H1 (cell line): ENCODE measurements at regions not wholly inside any gene's neighbourhood (a gene's known extent, or its start where the extent isn't known, plus 50 kb on each side); places are given as distances from the start of the nearest gene placed in this dataset.

Experiments
- CTCF ChIA-PET: fragments of 300-600 bp; sonication (Branson Sonifier 250); formaldehyde crosslinking; loops from one replicate; lab custom pipeline; 2021; ENCODE audit not compliant: partially characterized antibody; lab: Charles Lee
- POLR2A ChIA-PET: fragments of 300-600 bp; sonication (Branson Sonifier 250); formaldehyde crosslinking; loops from one replicate; lab custom pipeline; 2021; ENCODE audit warnings: inconsistent platforms; ENCODE audit not compliant: partially characterized antibody; lab: Charles Lee
- DNase-seq, 2 experiments: peaks; one replicate each; pipeline versions ENCODE4 v3.0.0 to v3.0.0-alpha.2; 2010 to 2022; ENCODE audit warnings: low spot score in 2 of 2, low read depth in 1 of 2, mixed read lengths in 1 of 2
- FAIRE-seq: peaks from 2 replicates; lab custom pipeline; 2011; peaks lifted over from hg19 to GRCh38; lab: Jason Lieb, UNC
- H2AFZ ChIP-seq: 2 replicates; pipeline ENCODE4 v1.8.1; 2012; ENCODE audit warnings: low read length, inconsistent platforms
- H2AK5ac ChIP-seq: 2 replicates; pipeline ENCODE4 v1.6.1; 2013; ENCODE audit warnings: low read depth, low read length
- H2BK120ac ChIP-seq: replicated peaks from 2 replicates; pipeline ENCODE3; 2013; ENCODE audit warnings: low read depth, low read length, inconsistent platforms
- H2BK12ac ChIP-seq: 2 replicates; pipeline ENCODE4 v1.6.1; 2013; ENCODE audit warnings: low read depth, low read length
- H2BK15ac ChIP-seq: 2 replicates; pipeline ENCODE4 v1.6.1; 2013; ENCODE audit warnings: low read length
- H2BK20ac ChIP-seq: 2 replicates; pipeline ENCODE4 v1.6.1; 2013; ENCODE audit warnings: low read length
- H2BK5ac ChIP-seq: 2 replicates; pipeline ENCODE4 v1.6.1; 2013; ENCODE audit warnings: low read depth, low read length
- H3K14ac ChIP-seq: 2 replicates; pipeline ENCODE4 v1.6.1; 2013; ENCODE audit warnings: inconsistent platforms; ENCODE audit not compliant: insufficient read length
- H3K18ac ChIP-seq: 2 replicates; pipeline ENCODE4 v1.6.1; 2013; ENCODE audit warnings: low read length; ENCODE audit errors: extremely low read depth
- H3K23ac ChIP-seq: 2 replicates; pipeline ENCODE4 v1.6.1; 2013; ENCODE audit warnings: inconsistent platforms; ENCODE audit not compliant: insufficient read length
- H3K23me2 ChIP-seq: 2 replicates; pipeline ENCODE4 v1.6.1; 2013; ENCODE audit warnings: low read depth, low read length
- H3K27ac ChIP-seq: 2 replicates; pipeline ENCODE4 v1.6.1; 2011; ENCODE audit warnings: low read depth, low read length, inconsistent platforms
- H3K27me3 ChIP-seq, 4 experiments: replicated peaks in 1 of 4; 1 replicate in 1 of 4; 2 replicates in 3 of 4; pipeline versions ENCODE4 v1.6.1 to v1.8.1; 2011 to 2013; ENCODE audit warnings: low read length in 3 of 4, mild to moderate bottlenecking in 3 of 4, inconsistent platforms in 2 of 4, mixed read lengths in 2 of 4, moderate library complexity in 1 of 4; ENCODE audit not compliant: control insufficient read depth in 3 of 4, insufficient read depth in 3 of 4; ENCODE audit errors: extremely low read depth in 1 of 4
- H3K36me3 ChIP-seq, 4 experiments: 2 replicates each; pipeline versions ENCODE4 v1.6.1 to v1.8.1; 2011 to 2013; ENCODE audit warnings: mild to moderate bottlenecking in 4 of 4, low read length in 3 of 4, moderate library complexity in 2 of 4, control low read depth in 1 of 4, inconsistent platforms in 1 of 4; ENCODE audit not compliant: insufficient read depth in 4 of 4, control insufficient read depth in 2 of 4
- H3K4ac ChIP-seq: replicated peaks from 2 replicates; pipeline ENCODE3; 2013; ENCODE audit warnings: low read length, low read depth, mixed read lengths, inconsistent platforms; ENCODE audit not compliant: insufficient read length
- H3K4me1 ChIP-seq, 4 experiments: replicated peaks in 1 of 4; 1 replicate in 1 of 4; 2 replicates in 3 of 4; pipeline versions ENCODE4 v1.6.1 to v1.8.1; 2011 to 2013; ENCODE audit warnings: low read length in 3 of 4, inconsistent platforms in 2 of 4, mixed read lengths in 1 of 4; ENCODE audit not compliant: insufficient read depth in 4 of 4, control insufficient read depth in 3 of 4
- H3K4me2 ChIP-seq, 2 experiments: 2 replicates each; pipeline versions ENCODE4 v1.6.1 to v1.8.1; 2011 to 2013; ENCODE audit warnings: low read depth in 2 of 2, low read length in 2 of 2, control low read depth in 1 of 2, inconsistent platforms in 1 of 2, mild to moderate bottlenecking in 1 of 2; ENCODE audit not compliant: insufficient read depth in 1 of 2
- H3K4me3 ChIP-seq, 4 experiments: fragments of 200-600, 300-600 bp in 1 of 4; sonication (generic), shearing (Covaris generic), sonication (Bioruptor Twin) in 1 of 4; 2 replicates each; pipeline versions ENCODE4 v1.5.1 to v1.8.1; 2011 to 2016; ENCODE audit warnings: low read length in 4 of 4, low read depth in 3 of 4, control low read depth in 2 of 4, inconsistent platforms in 2 of 4, mild to moderate bottlenecking in 2 of 4, mixed read lengths in 1 of 4, moderate library complexity in 1 of 4; ENCODE audit not compliant: insufficient read depth in 2 of 4; ENCODE audit errors: extremely low read depth in 1 of 4
- H3K56ac ChIP-seq: replicated peaks from 2 replicates; pipeline ENCODE3; 2013; ENCODE audit warnings: low read depth, mild to moderate bottlenecking, mixed read lengths, low read length, inconsistent platforms; ENCODE audit not compliant: insufficient read length
- H3K79me1 ChIP-seq: 2 replicates; pipeline ENCODE4 v1.6.1; 2013; ENCODE audit warnings: low read depth, low read length, control low read depth
- H3K79me2 ChIP-seq, 2 experiments: 2 replicates each; pipeline versions ENCODE4 v1.6.1 to v1.8.1; 2012 to 2013; ENCODE audit warnings: low read length in 2 of 2, mild to moderate bottlenecking in 2 of 2, inconsistent platforms in 1 of 2; ENCODE audit not compliant: insufficient read depth in 2 of 2, control insufficient read depth in 1 of 2
- H3K9ac ChIP-seq, 4 experiments: replicated peaks in 1 of 4; 1 replicate in 1 of 4; 2 replicates in 3 of 4; pipeline versions ENCODE4 v1.6.1 to v1.8.1; 2011 to 2013; ENCODE audit warnings: low read depth in 3 of 4, low read length in 3 of 4, control low read depth in 2 of 4, mild to moderate bottlenecking in 2 of 4, moderate library complexity in 2 of 4, inconsistent platforms in 1 of 4; ENCODE audit errors: extremely low read depth in 1 of 4
- H3K9me3 ChIP-seq, 2 experiments: 2 replicates each; pipeline versions ENCODE4 v1.6.1 to v1.8.1; 2012 to 2013; ENCODE audit warnings: mild to moderate bottlenecking in 2 of 2, moderate library complexity in 2 of 2, control low read depth in 1 of 2, inconsistent platforms in 1 of 2, low read depth in 1 of 2, low read length in 1 of 2, mixed read lengths in 1 of 2; ENCODE audit not compliant: insufficient read depth in 2 of 2
- H4K20me1 ChIP-seq, 2 experiments: replicated peaks in 1 of 2; 2 replicates each; pipeline versions ENCODE3 to v1.8.1; 2011 to 2013; ENCODE audit warnings: inconsistent platforms in 2 of 2, low read length in 2 of 2, mild to moderate bottlenecking in 1 of 2; ENCODE audit not compliant: insufficient read depth in 2 of 2, control insufficient read depth in 1 of 2
- H4K5ac ChIP-seq: 2 replicates; pipeline ENCODE4 v1.6.1; 2013; ENCODE audit warnings: low read length, low read depth, mixed read lengths, inconsistent platforms; ENCODE audit not compliant: insufficient read length
- H4K8ac ChIP-seq: 2 replicates; pipeline ENCODE4 v1.8.0; 2013; ENCODE audit warnings: mild to moderate bottlenecking, moderate library complexity, low read length, inconsistent platforms; ENCODE audit not compliant: insufficient read depth; ENCODE audit errors: extremely low read depth
- H4K91ac ChIP-seq: replicated peaks from 2 replicates; pipeline ENCODE3; 2013; ENCODE audit warnings: low read length, mixed read lengths, inconsistent platforms; ENCODE audit not compliant: insufficient read length
- ASH2L ChIP-seq: fragments of 200-600, 300-600 bp; sonication (generic); IDR thresholded peaks from one replicate; pipeline ENCODE4 v1.7.1; 2017; ENCODE audit warnings: low read length
- CREB1 ChIP-seq: IDR thresholded peaks from 2 replicates; pipeline ENCODE4 v1.6.1; 2012; ENCODE audit warnings: inconsistent platforms
- EP300 ChIP-seq, 2 experiments: IDR thresholded peaks; 1 replicate in 1 of 2; 2 replicates in 1 of 2; pipeline ENCODE4 v1.6.1; 2011 to 2012; ENCODE audit warnings: low read depth in 2 of 2, low read length in 2 of 2, mild to moderate bottlenecking in 2 of 2, borderline replicate concordance in 1 of 2, inconsistent platforms in 1 of 2, moderate library complexity in 1 of 2
- TAF7 ChIP-seq: optimal IDR thresholded peaks from 2 replicates; pipeline ENCODE3; 2011; ENCODE audit warnings: low read depth, mild to moderate bottlenecking, inconsistent platforms, low read length, moderate library complexity, borderline replicate concordance
- YY1 ChIP-seq: IDR thresholded peaks from 2 replicates; pipeline ENCODE4 v1.6.1; 2011; ENCODE audit warnings: low read depth, mild to moderate bottlenecking, low read length
- WGBS, 2 experiments: shearing (Covaris generic) in 1 of 2; methylation state at CpG; one replicate each; pipeline versions ENCODE4 v1.1.6 to v1.1.7; 2013 to 2015; ENCODE audit warnings: low lambda C conversion rate in 2 of 2, mixed read lengths in 2 of 2, inconsistent platforms in 1 of 2, low coverage in 1 of 2, missing lambda C conversion rate in 1 of 2; ENCODE audit not compliant: insufficient replicate concordance in 2 of 2, insufficient coverage in 1 of 2, insufficient read length in 1 of 2; ENCODE audit errors: extremely low coverage in 1 of 2, missing lambda C conversion rate in 1 of 2; 5-methylcytosine and 5-hydroxymethylcytosine counted together
- TF ChIP-seq, protein P1 (sequence below), 3 experiments: IDR thresholded peaks; 1 replicate in 2 of 3; 2 replicates in 1 of 3; pipeline versions ENCODE4 v1.5.1 to v1.6.1; 2011; ENCODE audit warnings: low read length in 3 of 3, mild to moderate bottlenecking in 3 of 3, inconsistent platforms in 2 of 3, low read depth in 1 of 3, moderate library complexity in 1 of 3; ENCODE audit not compliant: insufficient read depth in 1 of 3; ENCODE audit errors: control extremely low read depth in 1 of 3

DNA sequence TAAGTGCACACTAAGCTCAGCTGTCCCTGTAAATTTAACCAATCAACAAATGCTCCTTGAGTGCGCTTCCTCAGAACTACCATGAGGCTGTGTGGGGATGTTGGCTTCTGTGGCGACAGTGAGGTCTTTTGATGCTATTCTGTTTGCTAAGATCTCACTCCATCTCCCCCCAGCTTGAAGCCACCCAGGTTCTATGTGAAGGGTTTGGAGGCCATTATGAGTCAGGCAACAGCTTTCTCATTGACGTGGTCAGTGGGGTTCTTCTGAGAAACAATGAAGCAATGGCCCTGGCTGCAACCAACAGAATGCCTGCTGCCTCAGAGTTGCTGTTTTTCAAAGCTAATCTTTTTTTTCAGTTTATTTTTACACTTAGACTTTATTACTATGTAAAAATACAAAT lies 205.5 kb downstream of the PTBP2 start:
- H3K4ac ChIP-seq = no peak overlapping the region
- H4K20me1 ChIP-seq = no peaks in the 10 kb centered on the region
- H3K27ac ChIP-seq = no peak overlapping the region
- H3K9me3 ChIP-seq = peaks cover 8 to 13% of the 10 kb centered on the region in 2 experiments
- H3K14ac ChIP-seq = no peak overlapping the region
- WGBS, 2 experiments = 86% methylated on average over 3 of the region's 3 CpGs; no CpG with 5 or more reads in 1 of the 2 experiments
- no peak overlapping the region for H2BK120ac ChIP-seq
- no peak overlapping the region for H2BK12ac ChIP-seq
- CTCF ChIA-PET = no interaction called here
- DNase-seq = no peak
- H3K4me3 ChIP-seq = no peak overlapping the region
- no peak overlapping the region for H4K91ac ChIP-seq
- no peak for TF ChIP-seq TAF7
- TF ChIP-seq CREB1 = no peak
- TF ChIP-seq ASH2L = no peak
- 0 out of 2 replicates have a peak, but pooled peaks have one; percentile 17 for TF ChIP-seq YY1
- TF ChIP-seq, protein P1, sequence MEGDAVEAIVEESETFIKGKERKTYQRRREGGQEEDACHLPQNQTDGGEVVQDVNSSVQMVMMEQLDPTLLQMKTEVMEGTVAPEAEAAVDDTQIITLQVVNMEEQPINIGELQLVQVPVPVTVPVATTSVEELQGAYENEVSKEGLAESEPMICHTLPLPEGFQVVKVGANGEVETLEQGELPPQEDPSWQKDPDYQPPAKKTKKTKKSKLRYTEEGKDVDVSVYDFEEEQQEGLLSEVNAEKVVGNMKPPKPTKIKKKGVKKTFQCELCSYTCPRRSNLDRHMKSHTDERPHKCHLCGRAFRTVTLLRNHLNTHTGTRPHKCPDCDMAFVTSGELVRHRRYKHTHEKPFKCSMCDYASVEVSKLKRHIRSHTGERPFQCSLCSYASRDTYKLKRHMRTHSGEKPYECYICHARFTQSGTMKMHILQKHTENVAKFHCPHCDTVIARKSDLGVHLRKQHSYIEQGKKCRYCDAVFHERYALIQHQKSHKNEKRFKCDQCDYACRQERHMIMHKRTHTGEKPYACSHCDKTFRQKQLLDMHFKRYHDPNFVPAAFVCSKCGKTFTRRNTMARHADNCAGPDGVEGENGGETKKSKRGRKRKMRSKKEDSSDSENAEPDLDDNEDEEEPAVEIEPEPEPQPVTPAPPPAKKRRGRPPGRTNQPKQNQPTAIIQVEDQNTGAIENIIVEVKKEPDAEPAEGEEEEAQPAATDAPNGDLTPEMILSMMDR (IDR thresholded peaks at IDR 0.05; ENCODE audit: control extremely low read depth in 1 of 3, insufficient read depth in 1 of 3, low read depth in 1 of 3, low read length in 3 of 3) = no peak
- no peak for TF ChIP-seq EP300 (IDR thresholded peaks at IDR 0.05; ENCODE audit: borderline replicate concordance in 1 of 2, low read depth in 2 of 2, low read length in 2 of 2)
- H3K79me1 ChIP-seq = no peaks in the 10 kb centered on the region
- no peak overlapping the region for H2AFZ ChIP-seq
- no peaks in the 10 kb centered on the region for H3K23me2 ChIP-seq
- no peak for FAIRE-seq
- no peak overlapping the region for H3K56ac ChIP-seq
- no peak overlapping the region for H3K18ac ChIP-seq
- no peaks in the 10 kb centered on the region for H3K79me2 ChIP-seq
- no peak overlapping the region for H2AK5ac ChIP-seq
- no peak overlapping the region for H4K5ac ChIP-seq
- no peak overlapping the region for H3K23ac ChIP-seq
- POLR2A ChIA-PET = no interaction called here
- no peaks in the 10 kb centered on the region for H3K4me1 ChIP-seq
- H3K27me3 ChIP-seq = no peaks in the 10 kb centered on the region
- no peak overlapping the region for H3K4me2 ChIP-seq
- no peak overlapping the region for H4K8ac ChIP-seq
- H3K36me3 ChIP-seq = no peaks in the 10 kb centered on the region
- no peak overlapping the region for H2BK20ac ChIP-seq
- H2BK5ac ChIP-seq = no peak overlapping the region
- H2BK15ac ChIP-seq = no peak overlapping the region
- no peak overlapping the region for H3K9ac ChIP-seq
